OCI-LY7 (cell line): ENCODE measurements at regions not wholly inside any gene's neighbourhood (a gene's known extent, or its start where the extent isn't known, plus 50 kb on each side); places are given as distances from the start of the nearest gene placed in this dataset.

Experiments
- BruUV-seq: library from RNA; stranded (reverse); fragments of 400-500 nt; replicated peaks from 2 replicates; lab custom pipeline; 2021; lab: Mats Ljungman, UMichigan
- CTCF ChIA-PET: fragments of 300-600 bp; sonication (Branson Sonifier 250); formaldehyde crosslinking; loops from one replicate; lab custom pipeline; 2022; ENCODE audit warnings: antibody characterized with exemption; ENCODE audit not compliant: unreplicated experiment; lab: Charles Lee
- POLR2A ChIA-PET: fragments of 300-600 bp; sonication (Branson Sonifier 250); formaldehyde crosslinking; loops from one replicate; lab custom pipeline; 2022; ENCODE audit warnings: antibody characterized with exemption; lab: Charles Lee
- DNase-seq: peaks from one replicate; pipeline ENCODE4 v3.0.0-alpha.2; 2015; ENCODE audit warnings: low spot score
- H2AFZ ChIP-seq: fragments of 200-600 bp; sonication (generic), shearing (Covaris generic); 2 replicates; pipeline ENCODE4 v1.6.1; 2014; ENCODE audit warnings: mild to moderate bottlenecking, antibody characterized with exemption, low read length, moderate library complexity
- H3K27ac ChIP-seq: fragments of 200-600 bp; sonication (generic); 2 replicates; pipeline ENCODE4 v1.5.1; 2014; ENCODE audit warnings: mixed run types, low read depth, mild to moderate bottlenecking, moderate library complexity, low read length, inconsistent platforms; ENCODE audit not compliant: poor library complexity, severe bottlenecking
- H3K36me3 ChIP-seq: fragments of 200-600 bp; sonication (generic); 2 replicates; pipeline ENCODE4 v1.6.1; 2014; ENCODE audit warnings: mild to moderate bottlenecking, antibody characterized with exemption, low read length, moderate library complexity, mixed read lengths; ENCODE audit not compliant: insufficient read depth
- H3K4me1 ChIP-seq: fragments of 200-600 bp; sonication (generic); 2 replicates; pipeline ENCODE4 v1.5.1; 2014; ENCODE audit warnings: mild to moderate bottlenecking, low read length; ENCODE audit not compliant: insufficient read depth, poor library complexity, severe bottlenecking
- H3K4me2 ChIP-seq: fragments of 200-600 bp; sonication (generic); 2 replicates; pipeline ENCODE4 v1.6.1; 2014; ENCODE audit warnings: mild to moderate bottlenecking, low read length
- H3K4me3 ChIP-seq: fragments of 200-600 bp; sonication (generic); 2 replicates; pipeline ENCODE4 v1.5.1; 2014; ENCODE audit warnings: mild to moderate bottlenecking, low read depth, low read length; ENCODE audit not compliant: poor library complexity, severe bottlenecking
- H3K79me2 ChIP-seq: fragments of 200-600 bp; sonication (generic); 2 replicates; pipeline ENCODE4 v1.6.1; 2016; ENCODE audit warnings: low read depth, mild to moderate bottlenecking, low read length, moderate library complexity, mixed read lengths; ENCODE audit not compliant: insufficient read depth
- H3K9me2 ChIP-seq: fragments of 200-600 bp; sonication (generic); 2 replicates; pipeline ENCODE4 v1.6.1; 2016; ENCODE audit warnings: mild to moderate bottlenecking, low read length, mixed read lengths; ENCODE audit not compliant: insufficient read depth
- H3K9me3 ChIP-seq: fragments of 200-600 bp; sonication (generic); 2 replicates; pipeline ENCODE4 v1.6.1; 2014; ENCODE audit warnings: mild to moderate bottlenecking, mixed run types, low read length, mixed read lengths
- H4K20me1 ChIP-seq: fragments of 200-600 bp; sonication (generic); 2 replicates; pipeline ENCODE4 v1.6.1; 2014; ENCODE audit warnings: mild to moderate bottlenecking, antibody characterized with exemption, low read length, moderate library complexity, mixed read lengths; ENCODE audit not compliant: insufficient read depth
- EZH2phosphoT487 ChIP-seq: fragments of 200-600 bp; sonication (generic); IDR thresholded peaks from 2 replicates; pipeline ENCODE4 v1.6.1; 2018; ENCODE audit warnings: low read depth, borderline replicate concordance, mild to moderate bottlenecking, mixed run types, antibody characterized with exemption, low read length, moderate library complexity, mixed read lengths
- intact Hi-C: fragments of 100-400 bp; cut with micrococcal nuclease; formaldehyde crosslinking; loops from one replicate; pipeline ENCODE4 v1.10.0; 2022; ENCODE audit not compliant: unreplicated experiment
- TF ChIP-seq, protein P1 (sequence below): fragments of 200-600 bp; sonication (generic); conservative IDR thresholded peaks from 2 replicates; pipeline ENCODE4 v1.5.1; 2014; ENCODE audit warnings: mild to moderate bottlenecking, antibody characterized with exemption, low read length, moderate library complexity, mixed read lengths

GRCh38 chr6:8651998-8652397 lies 216.7 kb upstream of the SLC35B3 start:
- Histone ChIP-seq H2AFZ (no peak overlapping the region), H3K36me3 (no peaks in the 10 kb centered on the region), H3K4me2 (no peak overlapping the region), H3K4me1 (no peaks in the 10 kb centered on the region), H3K9me2 (no peaks in the 10 kb centered on the region), H3K79me2 (no peaks in the 10 kb centered on the region), H3K4me3 (no peak overlapping the region), H4K20me1 (no peaks in the 10 kb centered on the region), H3K9me3 (no peaks in the 10 kb centered on the region), H3K27ac (no peak overlapping the region)
- TF ChIP-seq EZH2phosphoT487: no peak
- TF ChIP-seq, protein P1, sequence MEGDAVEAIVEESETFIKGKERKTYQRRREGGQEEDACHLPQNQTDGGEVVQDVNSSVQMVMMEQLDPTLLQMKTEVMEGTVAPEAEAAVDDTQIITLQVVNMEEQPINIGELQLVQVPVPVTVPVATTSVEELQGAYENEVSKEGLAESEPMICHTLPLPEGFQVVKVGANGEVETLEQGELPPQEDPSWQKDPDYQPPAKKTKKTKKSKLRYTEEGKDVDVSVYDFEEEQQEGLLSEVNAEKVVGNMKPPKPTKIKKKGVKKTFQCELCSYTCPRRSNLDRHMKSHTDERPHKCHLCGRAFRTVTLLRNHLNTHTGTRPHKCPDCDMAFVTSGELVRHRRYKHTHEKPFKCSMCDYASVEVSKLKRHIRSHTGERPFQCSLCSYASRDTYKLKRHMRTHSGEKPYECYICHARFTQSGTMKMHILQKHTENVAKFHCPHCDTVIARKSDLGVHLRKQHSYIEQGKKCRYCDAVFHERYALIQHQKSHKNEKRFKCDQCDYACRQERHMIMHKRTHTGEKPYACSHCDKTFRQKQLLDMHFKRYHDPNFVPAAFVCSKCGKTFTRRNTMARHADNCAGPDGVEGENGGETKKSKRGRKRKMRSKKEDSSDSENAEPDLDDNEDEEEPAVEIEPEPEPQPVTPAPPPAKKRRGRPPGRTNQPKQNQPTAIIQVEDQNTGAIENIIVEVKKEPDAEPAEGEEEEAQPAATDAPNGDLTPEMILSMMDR: no peak
- POLR2A ChIA-PET: interaction anchor here (0.6 kb wide), 1 partner anchor 53 kb away, joined by 3 read pairs; no protein-coding TSS in a partner anchor
- intact Hi-C loops: no loop called here
- BruUV-seq: no TSS peak
- no peak for DNase-seq
- CTCF ChIA-PET: no interaction called here

- Histone ChIP-seq H3K36me3 (no peaks in the 10 kb centered on the region), H3K4me1 (no peaks in the 10 kb centered on the region), H4K20me1 (no peaks in the 10 kb centered on the region), H3K4me3 (no peak overlapping the region), H3K27ac (no peak overlapping the region), H3K9me2 (no peaks in the 10 kb centered on the region), H3K4me2 (no peak overlapping the region), H3K9me3 (no peaks in the 10 kb centered on the region), H2AFZ (no peak overlapping the region), H3K79me2 (no peaks in the 10 kb centered on the region)
- BruUV-seq: no TSS peak
- no peak for TF ChIP-seq EZH2phosphoT487
- TF ChIP-seq, protein P1: no peak
- intact Hi-C loops: no loop called here
- CTCF ChIA-PET: no interaction called here
- POLR2A ChIA-PET: no interaction called here
- no peak for DNase-seq
Measured at GRCh38 chr6:8645212-8645611, 209.9 kb upstream of the SLC35B3 start.

DNA sequence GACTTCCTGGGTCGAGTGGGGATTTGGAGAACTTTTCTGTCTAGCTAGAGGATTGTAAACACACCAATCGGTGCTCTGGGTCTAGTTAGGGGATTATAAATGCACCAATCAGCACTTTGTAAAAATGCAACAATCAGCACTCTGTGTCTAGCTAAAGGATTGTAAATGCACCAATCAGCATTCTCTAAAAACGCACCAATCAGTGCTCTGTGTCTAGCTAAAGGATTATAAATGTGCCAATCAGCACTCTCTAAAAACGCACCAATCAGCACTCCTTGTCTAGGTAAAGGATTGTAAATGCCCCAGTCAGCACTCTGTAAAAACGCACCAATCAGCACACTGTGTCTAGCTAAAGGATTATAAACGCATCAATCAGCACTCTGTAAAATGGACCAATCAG lies 209.0 kb upstream of the SLC35B3 start:
- no peak overlapping the region for H3K4me3 ChIP-seq
- intact Hi-C loops: no loop called here
- ChIA-PET POLR2A (no interaction called here), CTCF (no interaction called here)
- no peak for DNase-seq
- H3K4me2 ChIP-seq: no peak overlapping the region
- TF ChIP-seq, protein P1: no peak
- TF ChIP-seq EZH2phosphoT487: no peak
- H3K27ac ChIP-seq: no peak overlapping the region
- no peaks in the 10 kb centered on the region for H3K4me1 ChIP-seq
- H3K9me3 ChIP-seq: no peaks in the 10 kb centered on the region
- H3K36me3 ChIP-seq: no peaks in the 10 kb centered on the region
- no peaks in the 10 kb centered on the region for H4K20me1 ChIP-seq
- no peak overlapping the region for H2AFZ ChIP-seq
- no peaks in the 10 kb centered on the region for H3K79me2 ChIP-seq
- BruUV-seq: no TSS peak
- H3K9me2 ChIP-seq: no peaks in the 10 kb centered on the region
